ENCODE measurements at regions not wholly inside any gene's neighbourhood (a gene's known extent, or its start where the extent isn't known, plus 50 kb on each side); places are given as distances from the start of the nearest gene placed in this dataset.
A peak's percentile ranks its signal among the peaks of the same experiment; 100 is the strongest.
"Not testable (repeated sequence)": the region's sequence is repeated elsewhere in the genome, so short reads cannot be mapped to it uniquely, and the experiment has no call there.

DNA sequence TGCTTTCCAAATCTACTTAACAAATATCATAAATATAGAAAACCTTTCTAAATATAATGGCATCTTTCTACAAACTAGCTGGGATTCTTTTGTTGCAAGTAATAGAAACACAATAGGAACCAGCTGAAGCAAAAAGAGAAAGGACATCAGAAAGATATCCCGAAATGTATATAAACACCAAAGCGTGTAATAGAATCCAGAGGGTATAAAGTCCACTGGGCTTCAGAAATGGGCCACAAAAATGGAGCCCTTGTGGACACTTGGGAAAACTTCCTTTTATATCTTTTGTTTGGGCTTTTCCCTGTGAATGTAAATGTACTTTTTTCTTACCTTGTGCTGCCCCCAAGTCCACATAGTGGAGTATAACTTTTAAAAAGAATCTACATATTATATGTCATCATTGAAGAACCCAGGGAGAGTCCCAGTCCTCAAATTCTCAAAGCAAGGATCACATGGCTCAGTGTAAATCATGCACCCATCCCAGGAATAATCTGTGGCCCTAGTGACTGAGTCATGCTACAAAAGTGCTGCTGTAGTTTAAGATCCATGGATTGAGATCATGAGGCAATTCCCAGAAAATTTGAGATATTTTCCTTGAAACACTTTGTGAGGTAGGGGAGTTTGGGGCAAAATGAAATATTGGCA lies 457.0 kb downstream of the EPM2A start:
- TF ChIP-seq, protein P1, sequence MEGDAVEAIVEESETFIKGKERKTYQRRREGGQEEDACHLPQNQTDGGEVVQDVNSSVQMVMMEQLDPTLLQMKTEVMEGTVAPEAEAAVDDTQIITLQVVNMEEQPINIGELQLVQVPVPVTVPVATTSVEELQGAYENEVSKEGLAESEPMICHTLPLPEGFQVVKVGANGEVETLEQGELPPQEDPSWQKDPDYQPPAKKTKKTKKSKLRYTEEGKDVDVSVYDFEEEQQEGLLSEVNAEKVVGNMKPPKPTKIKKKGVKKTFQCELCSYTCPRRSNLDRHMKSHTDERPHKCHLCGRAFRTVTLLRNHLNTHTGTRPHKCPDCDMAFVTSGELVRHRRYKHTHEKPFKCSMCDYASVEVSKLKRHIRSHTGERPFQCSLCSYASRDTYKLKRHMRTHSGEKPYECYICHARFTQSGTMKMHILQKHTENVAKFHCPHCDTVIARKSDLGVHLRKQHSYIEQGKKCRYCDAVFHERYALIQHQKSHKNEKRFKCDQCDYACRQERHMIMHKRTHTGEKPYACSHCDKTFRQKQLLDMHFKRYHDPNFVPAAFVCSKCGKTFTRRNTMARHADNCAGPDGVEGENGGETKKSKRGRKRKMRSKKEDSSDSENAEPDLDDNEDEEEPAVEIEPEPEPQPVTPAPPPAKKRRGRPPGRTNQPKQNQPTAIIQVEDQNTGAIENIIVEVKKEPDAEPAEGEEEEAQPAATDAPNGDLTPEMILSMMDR (IDR thresholded peaks at IDR 0.05; ENCODE audit: insufficient read depth, low read length): no peak
- peak; percentile 6 for DNase-seq (ENCODE audit: low read depth)
- no peak overlapping the region for H3K4me3 ChIP-seq (ENCODE audit: low read depth, low read length)

DNA sequence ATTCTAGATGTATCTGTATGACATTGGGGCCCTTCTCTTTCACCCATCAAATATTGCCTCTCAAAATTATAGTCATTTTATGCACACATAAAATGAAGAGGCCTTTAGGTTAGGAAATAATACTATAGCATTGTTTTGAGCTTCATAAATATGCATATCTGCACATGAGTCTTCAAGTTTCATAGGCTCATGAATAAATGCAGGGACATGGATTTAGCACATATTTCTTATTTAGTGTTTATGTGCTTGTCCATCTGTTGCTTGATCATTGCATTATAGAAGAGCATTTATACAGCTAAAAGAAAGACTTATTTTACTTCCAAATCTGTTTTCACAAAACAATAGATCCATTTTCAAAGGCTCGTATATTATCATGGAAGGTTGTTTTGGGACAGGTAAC lies 455.8 kb downstream of the EPM2A start:
- H3K4me3 ChIP-seq (ENCODE audit: low read depth, low read length): no peak overlapping the region
- DNase-seq (ENCODE audit: low read depth): no peak
- TF ChIP-seq, protein P1 (IDR thresholded peaks at IDR 0.05; ENCODE audit: insufficient read depth, low read length): no peak

DNA sequence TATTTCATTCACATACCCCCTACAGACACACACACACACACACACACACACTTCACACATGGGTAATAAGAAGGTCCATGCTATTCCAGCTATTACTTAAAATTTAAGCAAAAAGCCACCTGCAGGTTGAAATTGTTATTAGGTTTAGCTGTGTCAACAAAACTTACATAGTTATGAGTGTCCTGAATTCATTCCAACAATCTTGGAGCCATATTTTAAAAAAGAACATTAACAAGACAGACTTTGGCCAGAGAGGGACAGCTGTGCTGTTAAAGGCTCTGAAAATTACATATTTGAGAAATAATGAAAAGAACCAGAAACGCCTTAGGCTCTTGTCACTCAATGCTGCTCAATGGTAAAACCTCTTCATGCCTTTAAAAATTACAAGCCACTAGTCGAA lies 455.3 kb downstream of the EPM2A start:
- no peak overlapping the region for H3K4me3 ChIP-seq (ENCODE audit: low read depth, low read length)
- no peak for DNase-seq (ENCODE audit: low read depth)
- TF ChIP-seq, protein P1 (IDR thresholded peaks at IDR 0.05; ENCODE audit: insufficient read depth, low read length): no peak

DNA sequence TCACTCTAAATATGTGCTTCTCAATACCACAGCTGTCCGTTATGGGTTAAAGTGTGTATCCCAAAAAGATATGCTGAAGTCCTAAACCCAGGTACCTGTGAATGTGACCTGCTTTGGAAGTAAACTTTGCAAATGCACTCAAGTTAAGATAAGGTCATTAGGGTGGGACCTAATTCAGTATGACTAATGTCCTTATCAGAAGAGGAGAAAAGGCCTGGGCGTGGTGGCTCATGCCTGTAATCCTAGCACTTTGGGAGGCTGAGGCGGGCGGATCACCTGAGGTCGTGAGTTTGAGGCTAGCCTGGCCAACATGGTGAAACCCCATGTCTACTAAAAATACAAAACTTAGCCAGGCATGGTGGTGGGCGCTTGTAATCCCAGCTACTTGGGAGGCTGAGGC lies 452.1 kb downstream of the EPM2A start:
- DNase-seq (ENCODE audit: low read depth); H3K4me3 ChIP-seq (ENCODE audit: low read depth, low read length): not testable (repeated sequence)

- no peak for DNase-seq (ENCODE audit: low read depth)
- H3K4me3 ChIP-seq (ENCODE audit: low read depth, low read length): no peak overlapping the region
- TF ChIP-seq, protein P1 (IDR thresholded peaks at IDR 0.05; ENCODE audit: insufficient read depth, low read length): no peak
These were observed 451.5 kb downstream of the EPM2A start for GRCh38 chr6:145283856-145284255.

GRCh38 chr6:145286916-145287315 lies 448.4 kb downstream of the EPM2A start:
- no peak overlapping the region for H3K4me3 ChIP-seq (ENCODE audit: low read depth, low read length)
- no peak for DNase-seq (ENCODE audit: low read depth)
- TF ChIP-seq, protein P1 (IDR thresholded peaks at IDR 0.05; ENCODE audit: insufficient read depth, low read length): no peak

GRCh38 chr6:145289573-145289972 lies 445.7 kb downstream of the EPM2A start:
- TF ChIP-seq, protein P1 (IDR thresholded peaks at IDR 0.05; ENCODE audit: insufficient read depth, low read length): no peak
- no peak for DNase-seq (ENCODE audit: low read depth)
- no peak overlapping the region for H3K4me3 ChIP-seq (ENCODE audit: low read depth, low read length)

Measured in fibroblast of the aortic adventitia (primary cell).